SKM-1 (cell line): ENCODE measurements at regions not wholly inside any gene's neighbourhood (a gene's known extent, or its start where the extent isn't known, plus 50 kb on each side); places are given as distances from the start of the nearest gene placed in this dataset.

ENCODE experiments used
- DNase-seq: peaks from one replicate; lab custom pipeline; 2025; ENCODE audit not compliant: unreplicated experiment; lab: John Stamatoyannopoulos, UW

DNA sequence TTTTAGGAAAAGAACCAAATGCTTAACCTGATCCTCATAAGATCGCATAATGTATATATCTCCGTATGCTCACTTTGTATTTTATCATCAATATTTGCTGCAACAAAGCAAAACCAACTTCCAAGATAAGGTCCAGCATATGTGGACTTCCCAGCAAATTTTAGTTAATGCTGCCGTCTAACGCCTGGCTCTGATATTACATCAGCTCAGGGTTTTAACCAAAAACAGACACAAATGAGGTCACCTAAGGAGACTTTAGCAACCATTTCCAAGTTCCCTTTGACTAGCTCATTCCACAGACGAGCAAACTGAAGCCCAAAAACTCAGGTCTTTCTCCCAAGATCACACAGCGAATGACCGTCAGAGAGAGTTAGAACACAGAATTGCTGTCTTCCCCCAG lies 59.4 kb upstream of the UCN3 start:
- no peak for DNase-seq

DNA sequence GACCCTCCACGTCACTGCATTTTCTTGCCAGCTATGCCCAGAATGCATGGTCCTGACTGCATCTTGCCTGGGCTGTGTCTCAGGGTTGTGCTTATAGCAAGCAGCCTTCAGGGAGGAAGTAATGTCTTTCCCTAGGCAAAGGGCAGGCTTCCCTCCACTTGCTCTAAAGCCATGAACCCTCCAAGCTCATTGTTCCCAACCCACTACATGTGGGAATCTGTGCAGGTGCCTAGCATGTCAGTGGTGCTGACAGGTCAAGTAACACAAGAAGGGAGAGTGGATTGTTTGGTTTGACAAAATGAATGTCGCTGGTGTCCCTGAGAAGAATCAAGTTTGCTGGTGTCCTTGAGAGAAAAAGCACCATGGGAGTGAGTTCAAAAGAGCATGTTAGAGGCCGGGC lies 53.9 kb upstream of the UCN3 start:
- no peak for DNase-seq

DNA sequence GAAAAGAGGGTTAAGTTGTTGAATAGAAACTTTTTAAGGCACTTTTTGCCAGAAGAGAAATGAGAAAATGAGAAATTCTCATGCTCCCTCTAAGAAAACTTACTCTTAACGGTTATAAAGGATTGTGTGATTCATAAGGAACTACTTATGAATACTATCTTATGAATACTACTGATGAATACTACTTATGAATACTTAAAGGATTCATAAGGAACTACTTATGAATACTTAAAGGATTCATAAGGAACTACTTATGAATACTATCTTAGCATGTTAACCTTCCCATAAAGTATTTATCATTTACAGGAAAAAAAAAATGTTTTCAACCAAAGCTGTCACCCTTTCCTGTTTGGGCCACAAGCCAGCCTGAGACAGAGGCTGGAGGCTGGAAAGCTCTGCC lies 53.1 kb upstream of the UCN3 start:
- DNase-seq: no peak

DNA sequence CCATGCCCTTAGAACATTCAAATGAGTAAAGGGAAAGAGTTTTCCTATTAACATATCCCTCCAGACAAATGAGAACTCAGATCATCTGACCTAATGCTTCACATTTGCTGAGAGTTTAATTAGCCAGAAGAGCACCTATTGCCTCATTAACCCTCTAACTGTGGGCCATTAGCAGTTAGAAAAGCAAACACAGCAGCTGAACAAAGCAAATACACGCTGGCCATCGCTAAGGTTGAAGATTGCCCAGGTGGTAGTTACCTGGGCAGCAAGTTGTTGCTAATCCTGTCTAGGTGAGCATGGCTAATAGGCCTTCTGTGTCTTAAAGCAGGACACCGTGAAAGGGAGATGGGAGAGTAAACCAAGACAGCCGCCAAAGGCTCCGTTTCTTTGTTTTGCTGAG lies 49.9 kb upstream of the UCN3 start:
- DNase-seq: no peak
